Suppressor macrophage treated with lipopolysaccharide for 4 hours (primary cell): ENCODE measurements at regions not wholly inside any gene's neighbourhood (a gene's known extent, or its start where the extent isn't known, plus 50 kb on each side); places are given as distances from the start of the nearest gene placed in this dataset.

ENCODE experiments used
- DNase-seq: peaks from one replicate; pipeline ENCODE4 v3.0.0-alpha.2; 2020

GRCh38 chr4:180923486-180923885, 1319.7 kb upstream of the TENM3 start:
- no peak for DNase-seq

GRCh38 chr4:180925805-180926204, 1317.4 kb upstream of the TENM3 start:
- DNase-seq = no peak

GRCh38 chr4:180926277-180926676, 1316.9 kb upstream of the TENM3 start:
- no peak for DNase-seq

GRCh38 chr4:180932370-180933001, 1310.7 kb upstream of the TENM3 start:
- DNase-seq = no peak

- no peak for DNase-seq
Measured at GRCh38 chr4:180937083-180937482, 1306.1 kb upstream of the TENM3 start.

- DNase-seq = no peak
Measured at GRCh38 chr4:180940680-180941079, 1302.5 kb upstream of the TENM3 start.

- no peak for DNase-seq
Measured at GRCh38 chr4:180942367-180942916, 1300.8 kb upstream of the TENM3 start.

GRCh38 chr4:180946188-180946587, 1297.0 kb upstream of the TENM3 start:
- no peak for DNase-seq

GRCh38 chr4:180947425-180947824, 1295.8 kb upstream of the TENM3 start:
- no peak for DNase-seq

- DNase-seq = no peak
Measured at GRCh38 chr4:180949424-180950213, 1293.6 kb upstream of the TENM3 start.

- no peak for DNase-seq
Measured at GRCh38 chr4:180950377-180950776, 1292.8 kb upstream of the TENM3 start.

- DNase-seq = no peak
Measured at GRCh38 chr4:180951312-180951711, 1291.9 kb upstream of the TENM3 start.

- no peak for DNase-seq
Measured at GRCh38 chr4:180953572-180953971, 1289.6 kb upstream of the TENM3 start.

- DNase-seq = no peak
Measured at GRCh38 chr4:180960743-180961401, 1282.3 kb upstream of the TENM3 start.

- no peak for DNase-seq
Measured at GRCh38 chr4:180962268-180962667, 1280.9 kb upstream of the TENM3 start.

- DNase-seq = no peak
Measured at GRCh38 chr4:180966312-180966711, 1276.9 kb upstream of the TENM3 start.

- DNase-seq = no peak
Measured at GRCh38 chr4:180967936-180968335, 1275.3 kb upstream of the TENM3 start.

- no peak for DNase-seq
Measured at GRCh38 chr4:180973894-180974293, 1269.3 kb upstream of the TENM3 start.

GRCh38 chr4:180990931-180991330, 1252.3 kb upstream of the TENM3 start:
- DNase-seq = no peak

GRCh38 chr4:180993244-180993836, 1249.9 kb upstream of the TENM3 start:
- no peak for DNase-seq

- no peak for DNase-seq
Measured at GRCh38 chr4:180994722-180995121, 1248.5 kb upstream of the TENM3 start.

GRCh38 chr4:180999217-180999616, 1244.0 kb upstream of the TENM3 start:
- DNase-seq = no peak

GRCh38 chr4:181004056-181004455, 1239.1 kb upstream of the TENM3 start:
- no peak for DNase-seq
